Gastroesophageal sphincter (tissue), 3 donors: ENCODE measurements at regions not wholly inside any gene's neighbourhood (a gene's known extent, or its start where the extent isn't known, plus 50 kb on each side); places are given as distances from the start of the nearest gene placed in this dataset.

Experiments used
- CTCF ChIP-seq, 4 experiments: fragments of 200-600 bp in 2 of 4; fragments of 450-650 bp in 2 of 4; sonication (generic) in 1 of 4; IDR thresholded peaks; one replicate each; pipeline ENCODE4 v1.5.1; 2017 to 2019; ENCODE audit warnings: antibody characterized with exemption in 4 of 4, mild to moderate bottlenecking in 2 of 4, moderate library complexity in 2 of 4
- POLR2A ChIP-seq, 2 donors: fragments of 450-650 bp; IDR thresholded peaks; one replicate each; pipeline ENCODE4 v1.6.1; 2017; ENCODE audit warnings: antibody characterized with exemption in 2 of 2, mild to moderate bottlenecking in 2 of 2, moderate library complexity in 1 of 2

GRCh38 chr16:60060731-60061130 is 1326.6 kb upstream of the GOT2 start:
- TF ChIP-seq CTCF (IDR thresholded peaks at IDR 0.05): no peak
- TF ChIP-seq POLR2A (IDR thresholded peaks at IDR 0.05): no peak
